CMK (cell line): ENCODE measurements at regions not wholly inside any gene's neighbourhood (a gene's known extent, or its start where the extent isn't known, plus 50 kb on each side); places are given as distances from the start of the nearest gene placed in this dataset.

Experiments used
- DNase-seq: peaks from one replicate; pipeline ENCODE4 v3.0.0-alpha.2; 2010; ENCODE audit warnings: low read depth

DNA sequence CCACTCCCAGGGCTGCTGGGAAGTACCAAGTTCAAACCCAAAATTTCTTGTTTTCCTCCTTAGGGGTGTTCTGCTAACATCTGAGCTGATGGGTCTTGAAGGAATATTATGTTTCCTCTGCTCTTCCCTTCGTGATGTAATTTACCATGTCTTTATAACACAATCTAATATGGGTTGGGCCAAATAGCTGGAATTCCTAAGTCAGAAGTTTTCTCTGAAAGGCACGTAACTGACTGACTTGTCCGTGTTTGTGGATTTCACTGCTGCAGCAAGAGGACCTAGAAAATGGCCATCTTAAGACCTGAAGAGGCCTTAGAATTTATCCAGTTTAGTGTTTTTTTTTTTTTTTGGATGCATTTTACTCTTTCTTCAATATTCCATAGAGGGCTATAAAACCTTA, 256.7 kb downstream of the DCDC2C start:
- no peak for DNase-seq

DNA sequence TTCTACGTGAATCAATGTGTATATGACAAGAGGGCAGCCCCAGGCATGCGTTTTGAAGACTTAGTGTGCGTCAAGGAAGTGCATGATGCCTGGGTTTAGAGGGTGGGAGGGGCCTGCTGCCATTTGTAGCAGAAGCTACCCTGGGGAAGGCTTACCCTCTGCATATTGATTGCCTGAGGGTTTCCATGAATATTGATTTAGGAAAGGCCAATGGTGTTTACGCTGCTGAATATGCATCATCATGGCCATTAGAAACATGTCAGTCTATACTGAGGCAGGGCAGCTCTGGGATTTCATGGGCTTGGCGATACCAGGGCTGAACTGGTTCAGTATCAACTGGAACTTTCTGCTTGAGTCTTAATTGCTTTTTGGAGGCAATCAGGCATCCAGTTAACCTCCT, 259.3 kb downstream of the DCDC2C start:
- DNase-seq: no peak

DNA sequence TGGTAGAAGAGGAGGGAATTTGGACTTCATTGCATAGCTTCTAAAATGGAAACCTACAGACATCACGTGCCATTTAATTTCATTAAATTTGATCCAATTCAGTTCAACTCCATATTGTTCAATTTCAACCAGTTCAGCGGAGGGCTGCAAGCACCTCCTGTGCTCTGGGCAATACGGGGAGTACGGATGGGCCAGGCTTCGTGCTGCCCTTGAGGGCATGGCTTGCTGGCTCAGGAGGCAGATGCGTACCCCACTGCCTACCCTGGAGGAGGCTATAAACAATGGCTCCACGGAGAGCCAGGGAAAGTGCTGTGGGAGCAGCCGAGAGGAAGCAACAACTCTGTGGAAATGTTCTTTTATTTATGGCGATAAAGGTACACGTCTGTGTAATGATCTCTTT, 261.8 kb downstream of the DCDC2C start:
- no peak for DNase-seq

DNA sequence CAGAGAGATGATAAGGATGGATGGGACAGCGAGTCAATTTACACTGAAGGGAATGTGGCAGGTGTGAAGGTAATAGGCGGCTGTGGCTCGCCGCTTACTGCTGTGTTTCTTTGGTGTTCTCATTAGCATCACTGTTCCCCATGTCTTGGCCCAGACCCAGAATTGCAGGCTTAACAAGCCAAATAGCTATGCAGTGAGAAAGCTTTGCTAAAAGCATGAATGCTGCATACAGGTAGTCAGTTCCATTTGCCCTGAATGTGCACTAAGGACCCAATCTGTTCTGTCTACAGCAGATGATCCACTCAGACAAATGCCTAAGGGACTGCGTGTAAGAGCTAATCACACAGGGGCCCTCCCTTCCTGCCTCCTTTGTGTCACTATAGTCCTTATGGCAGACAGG, 262.6 kb downstream of the DCDC2C start:
- DNase-seq: no peak

DNA sequence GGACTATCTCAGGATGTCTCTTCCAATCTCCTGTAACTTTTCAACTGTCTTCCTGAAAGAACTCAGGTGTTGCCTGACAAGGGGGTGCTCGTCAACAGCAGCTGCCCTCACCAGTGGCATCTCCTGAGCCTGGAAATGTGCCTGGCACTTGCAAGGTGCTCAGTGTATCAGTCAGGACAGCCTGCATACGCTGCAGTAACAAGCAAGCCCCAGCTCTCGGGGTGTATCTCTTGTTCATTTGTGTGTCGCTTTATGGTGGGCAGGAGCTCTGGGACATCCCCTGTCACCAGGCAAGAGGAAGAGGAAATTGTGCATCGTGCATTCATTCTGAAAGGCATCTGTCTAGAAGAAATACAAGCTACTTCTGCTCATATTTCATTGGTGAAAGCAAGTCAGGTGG, 263.1 kb downstream of the DCDC2C start:
- DNase-seq: no peak

DNA sequence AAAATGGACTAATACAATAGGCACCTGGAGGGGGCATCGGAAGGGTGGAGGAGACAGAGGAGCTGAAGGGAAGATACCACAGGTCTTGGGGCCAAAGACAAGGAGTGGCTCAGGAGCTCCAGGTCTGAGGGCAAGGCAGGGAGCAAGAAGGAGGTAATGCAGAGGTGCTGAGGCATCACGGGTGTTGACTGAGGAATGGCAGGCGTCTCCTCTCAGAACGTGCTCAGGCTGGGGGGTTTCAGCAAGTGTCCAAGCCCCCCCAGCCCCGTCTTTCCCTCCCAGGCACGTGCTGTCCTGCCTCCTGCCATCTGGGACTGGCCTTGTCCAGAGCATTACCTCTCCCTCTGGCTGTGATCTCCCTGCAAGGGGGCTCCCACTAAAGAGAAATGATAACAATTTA, 265.4 kb downstream of the DCDC2C start:
- no peak for DNase-seq

DNA sequence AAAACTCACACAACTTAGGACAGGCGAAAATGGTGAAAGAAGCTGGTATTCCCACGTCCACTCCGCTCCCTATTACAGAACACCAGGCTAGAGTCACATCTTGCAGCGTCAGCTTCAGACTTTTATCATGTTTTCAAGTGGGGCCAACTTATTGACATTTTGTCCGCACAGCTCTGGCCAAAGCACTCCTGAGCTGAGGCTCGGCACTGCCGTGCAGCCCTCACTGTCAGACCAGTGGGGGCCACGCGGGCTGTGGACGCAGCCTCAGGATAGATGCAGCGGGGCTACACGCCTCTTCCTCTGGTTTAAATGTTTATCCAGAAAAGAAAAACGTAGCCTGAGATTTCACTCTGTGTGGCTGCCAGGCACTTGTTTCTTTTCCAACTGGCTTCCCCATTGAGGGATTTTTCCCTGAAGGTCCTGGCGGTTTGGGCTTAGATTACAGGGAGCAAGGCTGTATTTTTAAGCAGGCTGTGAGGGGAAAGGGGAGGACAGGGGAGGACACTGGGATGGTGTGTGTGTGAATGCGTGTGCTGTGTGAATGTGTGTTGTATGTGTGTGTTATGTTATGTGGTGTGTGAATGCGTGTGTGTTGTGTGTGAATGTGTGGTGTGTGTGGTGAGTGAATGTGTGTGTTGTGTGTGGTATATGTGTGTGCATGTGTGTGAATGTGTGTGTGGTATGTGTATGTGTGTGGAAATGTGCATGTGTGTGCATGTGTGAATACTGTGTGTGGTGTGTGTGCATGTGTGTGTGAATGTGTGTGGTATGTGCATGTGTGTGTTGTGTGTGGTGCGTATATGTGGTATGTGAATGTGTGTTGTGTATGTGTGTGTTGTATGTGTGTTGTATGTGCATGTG, 267.6 kb downstream of the DCDC2C start:
- DNase-seq: no peak

DNA sequence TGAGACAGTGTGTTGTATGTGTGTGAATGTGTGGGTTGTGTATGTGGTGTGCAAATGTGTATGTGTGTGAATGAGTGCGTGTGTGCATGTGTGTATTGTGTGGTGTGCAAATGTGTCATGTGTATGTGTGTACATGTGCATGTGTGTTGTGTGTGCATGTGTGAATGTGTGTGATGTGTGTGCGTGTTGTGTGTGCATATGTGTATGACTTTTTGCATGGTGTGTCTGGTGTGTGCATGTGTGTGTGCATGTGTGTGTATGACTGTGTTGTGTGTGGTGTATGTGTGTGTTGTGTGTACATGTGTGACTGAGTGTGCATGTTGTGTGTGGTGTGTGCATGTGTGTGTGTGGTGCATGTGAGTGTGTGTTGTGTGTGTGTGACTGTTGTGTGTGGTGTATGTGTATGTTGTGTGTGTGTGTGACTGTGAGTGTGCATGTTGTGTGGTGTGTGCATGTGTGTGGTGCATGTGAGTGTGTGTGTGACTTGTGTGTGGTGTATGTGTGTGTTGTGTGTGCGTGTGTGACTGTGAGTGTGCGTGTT, 268.3 kb downstream of the DCDC2C start:
- DNase-seq: no peak

DNA sequence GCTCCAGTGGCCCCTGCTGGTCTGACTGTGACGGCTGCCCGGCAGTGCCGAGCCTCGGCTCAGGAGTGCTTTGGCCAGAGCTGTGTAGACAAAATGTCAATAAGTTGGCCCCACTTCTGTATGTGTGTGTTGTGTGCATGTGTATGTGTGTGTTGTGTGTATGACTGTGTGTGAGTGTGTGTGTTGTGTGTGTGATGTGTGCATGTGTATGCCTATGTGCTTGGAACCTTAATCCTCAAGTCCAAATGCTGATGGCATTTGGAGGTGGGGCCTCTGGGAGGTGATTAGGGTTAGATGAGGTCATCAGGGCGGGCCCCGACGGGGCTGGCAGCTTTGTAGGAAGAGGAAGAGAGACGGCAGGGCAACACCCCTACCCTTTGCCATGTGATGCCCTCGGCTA, 269.0 kb downstream of the DCDC2C start:
- no peak for DNase-seq

DNA sequence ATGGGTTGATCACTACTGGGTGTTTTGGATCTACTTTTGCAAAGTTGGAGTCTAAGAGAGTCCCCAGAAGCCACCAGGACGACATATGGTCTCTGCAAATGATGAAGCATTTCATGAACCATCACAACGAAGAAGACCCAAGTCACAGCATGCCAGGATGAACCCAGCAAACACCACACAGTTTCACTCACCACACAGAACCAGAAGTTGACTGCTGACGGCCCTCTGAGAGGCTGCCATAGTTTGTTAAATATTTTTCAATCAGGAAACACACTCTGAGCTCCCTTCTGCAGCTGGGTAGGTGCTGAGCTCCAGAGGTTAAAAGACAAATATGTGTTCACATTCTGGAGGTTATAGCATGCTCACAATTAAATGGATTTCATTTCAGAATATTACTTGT, 271.4 kb downstream of the DCDC2C start:
- DNase-seq: no peak

DNA sequence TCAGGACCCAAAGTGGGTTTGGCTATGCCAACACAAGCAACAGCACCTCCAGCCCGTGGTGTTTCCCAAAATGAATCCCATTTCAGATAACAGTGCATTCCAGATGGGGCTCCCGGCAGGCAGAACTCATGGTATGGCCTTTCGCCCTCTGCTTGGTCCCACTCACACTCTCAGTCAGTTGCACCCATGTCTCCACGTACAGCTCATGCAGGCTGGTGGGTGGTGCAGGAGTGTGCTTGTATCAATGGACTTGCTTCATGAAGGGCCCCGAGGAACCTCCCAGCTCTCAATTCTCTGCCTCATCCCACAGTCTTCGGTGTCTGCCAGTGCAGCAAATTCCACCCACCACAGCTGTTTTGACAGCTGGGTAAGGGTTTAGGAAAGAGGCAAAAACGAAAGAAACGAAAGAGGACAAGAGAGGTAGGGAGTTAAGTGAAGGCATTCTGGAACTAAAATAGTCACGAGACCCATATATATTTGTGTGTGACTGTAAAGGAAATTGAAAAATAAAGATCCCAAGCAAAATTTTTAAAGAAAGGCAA, 278.1 kb downstream of the DCDC2C start:
- DNase-seq: no peak

DNA sequence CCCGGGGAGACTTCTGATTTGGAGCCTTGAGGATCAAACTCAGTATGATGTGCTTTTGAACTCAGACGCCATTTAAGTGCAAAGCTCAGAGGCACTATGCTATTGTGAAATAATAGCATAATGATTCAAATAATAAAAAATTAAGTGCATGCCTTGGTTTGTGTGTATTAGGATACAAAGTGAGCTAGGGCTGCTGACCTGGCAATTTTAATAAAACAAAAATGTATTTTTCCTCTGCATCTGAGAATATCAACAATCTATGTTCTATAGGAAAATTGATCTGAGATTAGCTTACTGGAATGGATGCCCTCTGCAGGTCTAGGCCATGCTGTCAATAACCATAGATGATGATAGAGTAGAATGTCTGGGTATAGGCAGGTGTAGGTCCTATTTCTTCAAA, 278.8 kb downstream of the DCDC2C start:
- no peak for DNase-seq

DNA sequence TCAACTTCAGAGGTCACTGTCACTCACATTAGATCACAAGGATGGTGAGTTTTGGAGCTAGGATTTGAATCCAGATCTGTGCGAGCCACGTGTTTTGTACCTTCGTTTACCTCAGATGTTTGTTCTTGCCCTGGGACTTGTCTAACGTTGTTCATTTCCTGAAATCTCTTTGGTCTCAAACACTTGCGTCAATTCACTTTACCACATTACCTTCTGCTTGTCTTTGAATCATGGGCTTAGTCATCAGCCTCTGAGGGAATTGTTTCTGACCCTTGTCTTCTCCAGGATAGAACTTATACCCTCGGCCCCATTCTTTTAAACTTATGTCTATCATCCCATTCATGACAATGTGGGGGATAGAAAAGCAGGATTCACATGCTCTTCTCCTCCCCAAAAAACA, 282.7 kb downstream of the DCDC2C start:
- DNase-seq: no peak

DNA sequence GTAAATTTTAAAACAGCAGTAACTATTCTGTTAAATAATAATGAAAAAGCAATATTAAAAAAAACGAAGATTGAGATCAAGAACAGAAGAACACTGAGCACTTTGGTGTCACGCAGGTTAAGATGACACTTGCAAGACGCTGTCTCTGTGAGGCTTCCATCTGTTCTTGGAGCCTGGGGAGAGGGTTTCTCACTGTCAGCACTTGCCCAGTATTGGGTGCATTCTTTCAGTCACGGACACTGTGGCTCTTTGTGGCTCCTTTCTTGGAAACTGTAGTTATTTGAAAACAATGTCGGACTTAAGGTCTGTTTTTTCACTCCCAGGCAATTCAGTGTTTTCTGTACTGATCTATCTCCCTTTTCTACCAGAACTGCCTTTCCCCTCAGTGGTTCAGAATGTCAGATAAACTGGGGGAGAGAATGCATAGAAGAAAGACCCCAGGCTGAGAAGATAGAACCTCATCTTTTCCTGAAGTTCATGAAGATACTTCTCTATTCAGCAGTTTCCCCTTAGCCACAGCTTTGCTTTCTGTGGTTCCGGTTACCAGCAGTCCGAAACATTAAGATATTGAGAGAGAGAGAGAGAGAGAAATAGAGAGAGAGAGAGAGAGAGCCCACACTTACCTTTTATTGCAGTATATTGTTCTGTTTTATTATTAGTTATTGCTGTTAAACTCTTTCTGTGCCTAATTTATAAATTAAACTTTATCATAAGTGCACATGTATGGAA, 283.3 kb downstream of the DCDC2C start:
- no peak for DNase-seq

DNA sequence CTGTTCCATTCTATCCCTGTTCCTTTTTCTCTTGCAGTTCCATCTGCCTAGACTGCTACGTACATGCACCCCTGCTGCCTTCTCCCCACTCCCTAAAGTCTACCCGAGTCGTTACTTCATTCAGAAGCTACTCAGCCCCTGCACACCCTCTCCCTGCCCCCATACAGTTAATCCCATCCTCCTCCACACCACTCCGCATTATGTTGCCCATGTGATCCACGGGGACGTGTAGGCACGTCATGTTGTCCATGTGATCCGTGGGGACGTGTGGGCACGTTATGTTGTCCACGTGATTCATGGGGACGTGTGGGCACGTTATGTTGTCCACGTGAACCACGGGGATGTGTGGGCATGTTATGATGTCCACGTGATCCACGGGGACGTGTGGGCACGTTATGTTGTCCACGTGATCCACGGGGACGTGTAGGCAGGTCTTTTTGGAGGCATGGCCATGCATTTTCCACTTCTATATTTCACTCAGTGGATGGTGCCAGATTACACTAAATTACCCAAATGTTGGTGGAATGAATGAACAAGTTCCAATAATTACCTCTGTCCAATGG, 299.5 kb downstream of the DCDC2C start:
- DNase-seq: no peak

DNA sequence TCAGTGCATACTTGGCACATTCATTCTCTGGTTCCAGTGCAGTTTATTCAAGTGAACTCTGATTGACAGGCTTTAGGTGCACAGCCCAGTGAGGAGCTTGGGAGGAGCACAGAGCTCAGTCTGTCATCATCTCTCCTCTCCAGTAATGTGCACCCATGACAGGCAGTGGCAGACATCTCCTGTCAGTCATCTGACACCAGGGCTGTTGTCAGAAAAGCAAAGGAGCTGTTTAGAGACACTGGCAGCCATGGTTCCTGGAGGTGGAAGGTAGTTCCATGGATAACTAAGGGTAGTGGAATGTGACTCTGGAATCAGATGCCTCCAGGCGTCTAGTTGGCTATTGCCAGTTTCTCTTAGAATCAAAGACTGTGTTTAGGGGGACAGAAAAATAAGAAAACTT, 308.8 kb downstream of the DCDC2C start:
- DNase-seq: no peak

DNA sequence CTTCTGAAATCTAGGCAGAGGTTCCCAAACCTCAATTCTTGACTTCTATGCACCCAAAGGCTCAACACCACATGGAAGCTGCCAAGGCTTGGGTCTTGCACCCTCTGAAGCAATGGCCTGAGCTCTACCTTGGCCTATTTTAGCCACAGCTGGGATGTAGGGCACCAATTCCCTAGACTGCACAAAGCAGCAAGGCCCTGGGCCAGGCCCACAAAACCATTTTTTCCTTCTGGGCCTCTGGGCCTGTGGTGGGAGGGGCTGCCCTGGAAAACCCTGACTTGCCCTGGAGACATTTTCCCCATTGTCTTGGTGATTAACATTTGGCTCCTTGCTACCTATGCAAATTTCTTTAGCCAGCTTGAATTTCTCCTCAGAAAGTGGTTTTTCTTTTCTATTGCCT, 315.2 kb downstream of the DCDC2C start:
- DNase-seq: no peak

DNA sequence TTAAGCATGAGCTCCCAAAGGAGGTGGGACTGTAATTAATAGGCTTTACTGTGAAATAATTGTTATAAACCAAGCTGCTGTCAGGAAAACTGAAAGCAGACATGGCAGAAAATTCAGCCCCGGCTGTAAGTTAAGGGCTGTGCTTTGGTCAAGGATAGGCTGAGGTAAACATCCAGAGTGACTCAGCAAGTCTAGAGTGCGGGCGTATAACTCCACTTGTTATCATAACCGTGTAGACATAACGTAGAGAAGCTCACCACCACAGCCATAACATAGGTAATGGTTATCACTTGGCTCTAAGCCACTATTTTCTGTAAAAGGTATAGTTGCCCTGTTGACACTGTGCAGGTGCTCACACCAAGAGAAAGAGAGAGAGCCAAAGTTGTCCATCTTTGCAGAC, 316.8 kb downstream of the DCDC2C start:
- no peak for DNase-seq

DNA sequence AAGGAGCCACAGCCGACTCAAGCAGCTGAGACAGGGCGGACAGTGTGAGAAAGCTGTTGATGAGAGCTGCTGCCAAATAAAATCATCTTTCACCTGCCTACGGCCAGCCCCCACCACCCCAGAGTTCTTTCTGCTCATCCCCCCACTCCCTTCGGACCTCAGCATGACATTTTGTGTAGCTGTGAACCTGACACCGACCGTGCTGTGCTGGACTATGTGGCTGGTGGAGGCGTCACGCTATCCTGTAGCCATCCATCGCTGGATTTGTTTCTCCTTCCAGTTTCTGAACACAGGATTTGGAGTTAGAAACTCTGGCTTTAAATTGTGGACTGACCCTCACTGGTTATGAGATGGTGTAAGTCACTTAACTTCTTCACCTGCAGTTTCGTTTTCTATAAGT, 317.3 kb downstream of the DCDC2C start:
- DNase-seq: no peak

DNA sequence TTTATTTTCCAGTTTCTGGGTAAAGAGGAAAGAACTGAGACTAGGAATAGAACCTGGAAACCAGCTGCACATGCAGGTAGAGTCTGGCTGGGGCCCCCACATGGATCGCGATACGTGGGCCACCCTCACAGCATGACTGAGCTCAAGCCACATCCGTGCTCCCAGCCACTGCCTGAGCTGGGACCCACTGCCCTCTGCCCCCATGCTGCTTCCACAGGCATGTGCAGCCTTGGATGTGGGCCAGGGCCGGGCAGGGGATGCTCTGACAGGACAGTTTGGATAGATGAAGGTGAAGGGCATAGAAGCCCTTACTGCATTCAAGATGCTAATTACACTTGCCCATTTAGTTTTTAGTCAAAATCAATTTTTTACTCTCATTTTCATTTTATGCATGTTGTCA, 321.2 kb downstream of the DCDC2C start:
- no peak for DNase-seq

DNA sequence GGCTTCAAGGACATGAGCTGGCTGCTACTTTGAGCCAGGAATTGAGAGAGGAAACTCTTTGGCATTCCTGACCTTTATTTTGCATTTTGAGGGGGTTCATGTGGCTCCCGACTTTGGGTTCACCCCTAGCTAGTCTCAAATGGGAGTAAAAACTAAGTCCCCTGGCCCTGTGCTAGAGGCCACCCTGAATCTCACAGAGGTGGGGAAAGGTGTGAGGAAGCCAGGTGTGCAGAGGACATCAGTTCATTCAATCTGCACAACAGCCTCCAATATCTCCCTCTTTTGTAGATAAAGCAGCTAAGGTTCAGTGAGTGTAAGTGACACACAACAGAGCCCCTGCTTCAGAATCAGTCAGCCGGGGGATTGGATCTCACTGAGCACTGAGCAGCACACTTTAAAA, 325.7 kb downstream of the DCDC2C start:
- no peak for DNase-seq

DNA sequence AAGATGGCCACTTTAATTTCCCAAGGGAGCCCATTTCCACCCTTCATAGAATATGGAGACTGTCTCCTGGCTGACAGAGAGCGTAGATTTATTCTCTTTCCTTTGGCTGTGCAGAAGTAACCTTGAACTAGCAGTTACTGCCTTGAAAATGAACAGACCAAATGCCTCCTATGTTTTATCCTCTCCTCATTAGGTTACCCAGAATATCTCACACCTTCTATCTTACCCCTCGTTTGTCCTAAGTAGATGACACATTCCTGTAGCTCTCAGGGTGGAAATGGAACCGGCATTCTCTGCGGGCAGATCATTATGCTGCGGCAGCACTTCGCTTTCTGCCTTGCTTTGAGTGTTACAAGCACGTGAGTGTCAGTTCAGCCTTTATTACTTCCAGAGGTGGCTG, 336.5 kb downstream of the DCDC2C start:
- DNase-seq: no peak
